A549 (cell line): ENCODE measurements at regions not wholly inside any gene's neighbourhood (a gene's known extent, or its start where the extent isn't known, plus 50 kb on each side); places are given as distances from the start of the nearest gene placed in this dataset.

Source experiments
- BHLHE40 ChIP-seq: IDR thresholded peaks from 2 replicates; pipeline ENCODE4 v1.6.1; 2012; ENCODE audit warnings: low read depth, low read length, inconsistent platforms
- MAFK ChIP-seq: fragments of 450-650 bp; IDR thresholded peaks from 2 replicates; pipeline ENCODE4 v1.6.1; 2014; ENCODE audit not compliant: partially characterized antibody
- POLR2A ChIP-seq: IDR thresholded peaks from 2 replicates; pipeline ENCODE4 v1.6.1; 2012; ENCODE audit warnings: mild to moderate bottlenecking, low read length
- POLR2AphosphoS2 ChIP-seq: conservative IDR thresholded peaks from 2 replicates; pipeline ENCODE4 v1.6.1; 2012; ENCODE audit warnings: low read length, improper control_type of control experiment, inconsistent platforms
- TF ChIP-seq, protein P1 (sequence below): fragments of >200 bp; sonication (Bioruptor Twin); formaldehyde crosslinking; IDR thresholded peaks from 3 replicates; pipeline ENCODE4 v1.5.1; 2016
- TF ChIP-seq, protein P2 (sequence below): IDR thresholded peaks from 2 replicates; pipeline ENCODE4 v1.6.1; 2012

DNA sequence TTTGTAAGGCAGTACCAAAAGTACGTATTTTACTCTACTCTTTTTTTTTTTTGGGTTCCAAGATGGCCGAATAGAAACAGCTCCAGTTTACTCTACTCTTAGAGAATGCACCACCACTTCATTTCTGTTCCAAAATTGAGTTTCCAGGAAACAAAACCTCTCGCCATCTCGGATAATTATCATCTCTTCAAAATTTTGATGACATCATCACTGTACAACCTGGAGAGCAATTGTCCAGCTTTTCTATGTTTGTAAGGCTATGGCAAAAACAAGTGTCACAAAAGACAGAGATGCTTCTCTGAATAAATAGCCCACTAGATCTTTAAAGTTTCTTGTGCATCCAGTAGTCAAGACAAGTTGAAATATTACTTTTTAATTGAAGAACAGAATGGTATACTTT is 1631.9 kb upstream of the CDH6 start:
- TF ChIP-seq, protein P1, sequence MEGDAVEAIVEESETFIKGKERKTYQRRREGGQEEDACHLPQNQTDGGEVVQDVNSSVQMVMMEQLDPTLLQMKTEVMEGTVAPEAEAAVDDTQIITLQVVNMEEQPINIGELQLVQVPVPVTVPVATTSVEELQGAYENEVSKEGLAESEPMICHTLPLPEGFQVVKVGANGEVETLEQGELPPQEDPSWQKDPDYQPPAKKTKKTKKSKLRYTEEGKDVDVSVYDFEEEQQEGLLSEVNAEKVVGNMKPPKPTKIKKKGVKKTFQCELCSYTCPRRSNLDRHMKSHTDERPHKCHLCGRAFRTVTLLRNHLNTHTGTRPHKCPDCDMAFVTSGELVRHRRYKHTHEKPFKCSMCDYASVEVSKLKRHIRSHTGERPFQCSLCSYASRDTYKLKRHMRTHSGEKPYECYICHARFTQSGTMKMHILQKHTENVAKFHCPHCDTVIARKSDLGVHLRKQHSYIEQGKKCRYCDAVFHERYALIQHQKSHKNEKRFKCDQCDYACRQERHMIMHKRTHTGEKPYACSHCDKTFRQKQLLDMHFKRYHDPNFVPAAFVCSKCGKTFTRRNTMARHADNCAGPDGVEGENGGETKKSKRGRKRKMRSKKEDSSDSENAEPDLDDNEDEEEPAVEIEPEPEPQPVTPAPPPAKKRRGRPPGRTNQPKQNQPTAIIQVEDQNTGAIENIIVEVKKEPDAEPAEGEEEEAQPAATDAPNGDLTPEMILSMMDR = no peak
- TF ChIP-seq POLR2A (no peak), BHLHE40 (no peak), MAFK (no peak), POLR2AphosphoS2 (no peak)
- TF ChIP-seq, protein P2, sequence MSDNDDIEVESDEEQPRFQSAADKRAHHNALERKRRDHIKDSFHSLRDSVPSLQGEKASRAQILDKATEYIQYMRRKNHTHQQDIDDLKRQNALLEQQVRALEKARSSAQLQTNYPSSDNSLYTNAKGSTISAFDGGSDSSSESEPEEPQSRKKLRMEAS = no peak
